Effector CD4-positive, alpha-beta T cell (primary cell): ENCODE measurements at regions not wholly inside any gene's neighbourhood (a gene's known extent, or its start where the extent isn't known, plus 50 kb on each side); places are given as distances from the start of the nearest gene placed in this dataset.

Source experiments
- DNase-seq: peaks from one replicate; pipeline ENCODE4 v3.0.0-alpha.2; 2020

- DNase-seq: no peak
Measured at GRCh38 chr6:44500074-44500473, 112.6 kb downstream of the CDC5L start.

- DNase-seq: no peak
Measured at GRCh38 chr6:44503471-44503870, 116.0 kb downstream of the CDC5L start.

GRCh38 chr6:44504301-44504791 is 116.8 kb downstream of the CDC5L start:
- DNase-seq: no peak

- no peak for DNase-seq
Measured at GRCh38 chr6:44505751-44506150, 118.2 kb downstream of the CDC5L start.

GRCh38 chr6:44507014-44507413 is 119.5 kb downstream of the CDC5L start:
- DNase-seq: no peak

- DNase-seq: no peak
Measured at GRCh38 chr6:44508646-44509045, 121.1 kb downstream of the CDC5L start.

GRCh38 chr6:44511126-44511525 is 123.6 kb downstream of the CDC5L start:
- no peak for DNase-seq

- DNase-seq: no peak
Measured at GRCh38 chr6:44512868-44513741, 125.6 kb downstream of the CDC5L start.

GRCh38 chr6:44514085-44514484 is 126.6 kb downstream of the CDC5L start:
- DNase-seq: no peak

- DNase-seq: no peak
Measured at GRCh38 chr6:44514576-44515193, 127.2 kb downstream of the CDC5L start.

- DNase-seq: no peak
Measured at GRCh38 chr6:44522871-44523270, 135.4 kb downstream of the CDC5L start.

GRCh38 chr6:44524476-44525227 is 137.1 kb downstream of the CDC5L start:
- no peak for DNase-seq

- DNase-seq: no peak
Measured at GRCh38 chr6:44525761-44526351, 138.3 kb downstream of the CDC5L start.

GRCh38 chr6:44527181-44527580 is 139.7 kb downstream of the CDC5L start:
- DNase-seq: no peak

- no peak for DNase-seq
Measured at GRCh38 chr6:44527583-44528369, 140.3 kb downstream of the CDC5L start.

- no peak for DNase-seq
Measured at GRCh38 chr6:44528370-44528644, 140.8 kb downstream of the CDC5L start.

- DNase-seq: no peak
Measured at GRCh38 chr6:44528716-44529115, 141.2 kb downstream of the CDC5L start.

GRCh38 chr6:44529146-44529905 is 141.8 kb downstream of the CDC5L start:
- no peak for DNase-seq

- no peak for DNase-seq
Measured at GRCh38 chr6:44530209-44530909, 142.9 kb downstream of the CDC5L start.

- no peak for DNase-seq
Measured at GRCh38 chr6:44530910-44531234, 143.4 kb downstream of the CDC5L start.

GRCh38 chr6:44531442-44532015 is 144.0 kb downstream of the CDC5L start:
- DNase-seq: no peak
